HFFc6 (cell line): ENCODE measurements at regions not wholly inside any gene's neighbourhood (a gene's known extent, or its start where the extent isn't known, plus 50 kb on each side); places are given as distances from the start of the nearest gene placed in this dataset.
A peak's percentile ranks its signal among the peaks of the same experiment; 100 is the strongest.
"Not testable (repeated sequence)": the region's sequence is repeated elsewhere in the genome, so short reads cannot be mapped to it uniquely, and the experiment has no call there.

Experiments
- DNase-seq: peaks from one replicate; pipeline ENCODE4 v3.0.0-alpha.2; 2018
- H3K27ac Mint-ChIP-seq: 2 replicates; pipeline ENCODE4 v1.8.0; 2020; ENCODE audit warnings: mild to moderate bottlenecking, mixed read lengths
- H3K27me3 Mint-ChIP-seq: 2 replicates; pipeline ENCODE4 v1.8.0; 2021; ENCODE audit warnings: mild to moderate bottlenecking, moderate library complexity, mixed read lengths; ENCODE audit not compliant: insufficient read depth
- H3K36me3 Mint-ChIP-seq: 2 replicates; pipeline ENCODE4 v1.8.0; 2021; ENCODE audit warnings: low read depth, mixed read lengths
- H3K4me1 Mint-ChIP-seq: 2 replicates; pipeline ENCODE4 v1.8.0; 2020; ENCODE audit warnings: low read depth, mixed read lengths
- H3K4me3 Mint-ChIP-seq: 2 replicates; pipeline ENCODE4 v1.8.0; 2020; ENCODE audit warnings: mild to moderate bottlenecking, moderate library complexity, mixed read lengths
- H3K9me3 Mint-ChIP-seq: 2 replicates; pipeline ENCODE4 v1.8.0; 2020; ENCODE audit warnings: mild to moderate bottlenecking, mixed read lengths
- TF ChIP-seq, protein P1 (sequence below): fragments of 200-600 bp; sonication (generic); IDR thresholded peaks from 2 replicates; pipeline ENCODE4 v1.5.0; 2021; ENCODE audit warnings: antibody characterized with exemption, mild to moderate bottlenecking

DNA sequence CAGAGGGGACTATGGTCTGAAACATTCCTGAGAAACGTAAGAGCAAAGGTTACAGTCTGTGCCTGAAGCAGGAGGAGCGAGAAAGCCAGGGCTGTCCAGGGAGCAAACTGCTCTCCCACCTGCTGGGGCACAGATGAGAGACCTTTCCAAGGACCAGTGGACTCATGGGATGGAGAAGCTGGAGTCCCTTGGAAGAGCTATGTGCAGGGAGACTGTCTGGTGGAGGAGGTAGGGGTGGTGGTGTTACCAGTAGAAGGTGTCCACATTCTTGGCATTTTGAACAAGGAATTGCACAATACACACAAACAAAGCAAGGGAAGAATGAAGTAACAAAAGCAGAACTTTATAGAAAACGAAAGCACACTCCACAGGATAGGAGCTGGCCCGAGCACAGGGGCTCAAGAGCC lies 97.9 kb upstream of the CYRIA start:
- no peak for DNase-seq
- no peak overlapping the region for H3K4me3 Mint-ChIP-seq
- TF ChIP-seq, protein P1, sequence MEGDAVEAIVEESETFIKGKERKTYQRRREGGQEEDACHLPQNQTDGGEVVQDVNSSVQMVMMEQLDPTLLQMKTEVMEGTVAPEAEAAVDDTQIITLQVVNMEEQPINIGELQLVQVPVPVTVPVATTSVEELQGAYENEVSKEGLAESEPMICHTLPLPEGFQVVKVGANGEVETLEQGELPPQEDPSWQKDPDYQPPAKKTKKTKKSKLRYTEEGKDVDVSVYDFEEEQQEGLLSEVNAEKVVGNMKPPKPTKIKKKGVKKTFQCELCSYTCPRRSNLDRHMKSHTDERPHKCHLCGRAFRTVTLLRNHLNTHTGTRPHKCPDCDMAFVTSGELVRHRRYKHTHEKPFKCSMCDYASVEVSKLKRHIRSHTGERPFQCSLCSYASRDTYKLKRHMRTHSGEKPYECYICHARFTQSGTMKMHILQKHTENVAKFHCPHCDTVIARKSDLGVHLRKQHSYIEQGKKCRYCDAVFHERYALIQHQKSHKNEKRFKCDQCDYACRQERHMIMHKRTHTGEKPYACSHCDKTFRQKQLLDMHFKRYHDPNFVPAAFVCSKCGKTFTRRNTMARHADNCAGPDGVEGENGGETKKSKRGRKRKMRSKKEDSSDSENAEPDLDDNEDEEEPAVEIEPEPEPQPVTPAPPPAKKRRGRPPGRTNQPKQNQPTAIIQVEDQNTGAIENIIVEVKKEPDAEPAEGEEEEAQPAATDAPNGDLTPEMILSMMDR, result no peak
- no peaks in the 10 kb centered on the region for H3K36me3 Mint-ChIP-seq
- H3K27ac Mint-ChIP-seq, result no peak overlapping the region
- H3K27me3 Mint-ChIP-seq, result no peaks in the 10 kb centered on the region; the same call in 1 of the 2 replicates
- peaks cover 25% of the 10 kb centered on the region for H3K9me3 Mint-ChIP-seq
- no peaks in the 10 kb centered on the region for H3K4me1 Mint-ChIP-seq

DNA sequence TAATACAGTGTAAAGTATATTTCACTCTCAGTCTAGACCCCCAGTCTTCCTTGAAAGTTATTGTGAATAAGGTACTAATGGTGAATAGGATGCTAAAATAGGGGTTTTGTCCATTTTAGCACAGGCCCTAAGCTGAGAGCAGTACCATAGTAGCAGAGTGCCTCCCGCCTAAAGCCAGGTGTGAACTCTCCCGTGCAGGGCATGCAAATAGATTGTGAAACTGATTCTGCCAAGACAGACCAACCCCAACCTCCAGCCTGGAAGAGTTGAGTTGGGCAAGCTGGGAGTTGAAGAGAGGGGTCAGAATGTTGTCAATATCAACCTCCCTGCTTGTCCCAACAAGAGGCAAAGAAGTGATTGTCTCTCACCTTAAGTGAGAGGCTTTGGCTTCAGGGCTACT lies 97.4 kb upstream of the CYRIA start:
- Mint-ChIP-seq H3K4me3 (no peak overlapping the region), H3K27ac (no peak overlapping the region)
- TF ChIP-seq, protein P1, result no peak

DNA sequence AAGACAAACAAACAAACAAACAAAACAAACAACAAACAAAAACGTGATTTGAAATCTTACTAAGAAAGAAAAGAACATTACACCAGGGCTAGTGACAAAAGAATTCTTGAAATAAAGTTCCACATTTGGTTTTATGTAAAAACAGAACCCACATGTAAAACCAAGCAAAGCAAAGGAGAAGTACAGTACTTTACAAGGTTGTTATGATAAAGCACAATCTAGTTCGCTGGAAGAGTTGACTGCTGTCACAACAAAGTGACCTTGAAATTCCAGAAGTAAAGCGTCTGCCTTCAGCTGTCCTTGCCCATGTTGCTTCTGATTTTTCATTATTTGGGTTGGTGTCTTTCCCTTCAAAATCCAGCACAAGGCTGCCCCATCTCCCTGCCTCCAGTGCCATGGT lies 94.8 kb upstream of the CYRIA start:
- peaks cover 10% of the 10 kb centered on the region; the same call in 1 of the 2 replicates for H3K9me3 Mint-ChIP-seq
- peaks cover 3% of the 10 kb centered on the region; the same call in 1 of the 2 replicates for H3K27me3 Mint-ChIP-seq
- H3K4me1 Mint-ChIP-seq, result no peaks in the 10 kb centered on the region
- no peak for DNase-seq
- H3K27ac Mint-ChIP-seq, result no peak overlapping the region
- H3K4me3 Mint-ChIP-seq, result no peak overlapping the region
- TF ChIP-seq, protein P1, result no peak
- H3K36me3 Mint-ChIP-seq, result no peaks in the 10 kb centered on the region

More for the DNA sequence above, 97.4 kb upstream of the CYRIA start:
- Mint-ChIP-seq H3K9me3 (peaks cover 25% of the 10 kb centered on the region), H3K27me3 (no peaks in the 10 kb centered on the region; the same call in 1 of the 2 replicates), H3K4me1 (no peaks in the 10 kb centered on the region), H3K36me3 (no peaks in the 10 kb centered on the region)
- no peak for DNase-seq

DNA sequence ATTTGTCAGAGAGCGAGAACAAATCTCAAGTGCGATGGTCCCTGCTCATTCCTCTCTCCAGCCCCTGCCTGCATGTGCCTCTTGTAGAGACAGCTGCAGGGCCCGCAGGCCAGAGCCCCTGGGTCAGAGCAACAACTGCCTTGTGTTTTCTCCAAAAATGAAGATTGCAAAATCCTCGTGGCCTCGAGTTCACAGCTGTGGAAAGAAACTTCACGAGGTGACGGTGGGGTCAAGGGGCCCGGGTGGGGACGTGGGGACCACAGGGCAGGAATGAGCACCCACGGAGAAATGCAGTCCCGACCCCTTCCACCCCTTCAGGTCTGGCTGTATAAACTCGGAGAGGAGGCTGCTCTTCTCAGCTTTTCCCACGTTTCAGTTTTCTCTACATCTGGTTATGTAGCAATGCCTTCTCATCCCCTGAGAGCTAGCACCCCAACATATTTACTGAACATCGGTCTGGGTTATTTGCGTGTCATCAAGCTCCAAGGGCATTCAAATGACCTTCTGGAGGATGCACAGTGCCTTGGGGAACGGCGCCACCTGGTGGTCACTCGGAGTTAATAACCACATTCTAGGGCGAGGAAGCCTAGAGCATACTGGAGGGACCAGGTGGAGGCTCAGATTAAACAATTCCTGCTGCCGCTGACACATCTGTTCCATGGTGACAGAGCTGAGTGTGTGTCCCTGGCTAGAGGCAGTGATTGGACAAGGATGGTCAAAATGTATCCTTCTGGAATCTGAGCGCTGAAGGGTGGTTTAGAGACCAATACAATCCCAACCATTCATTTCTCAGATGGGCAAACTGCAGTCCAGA lies 91.4 kb upstream of the CYRIA start:
- H3K36me3 Mint-ChIP-seq, result no peaks in the 10 kb centered on the region
- no peaks in the 10 kb centered on the region for H3K4me1 Mint-ChIP-seq
- peak; percentile 4 for DNase-seq
- H3K27me3 Mint-ChIP-seq, result peaks cover 3% of the 10 kb centered on the region; the same call in 1 of the 2 replicates
- peaks cover 18% of the 10 kb centered on the region for H3K9me3 Mint-ChIP-seq
- H3K4me3 Mint-ChIP-seq, result no peak overlapping the region
- H3K27ac Mint-ChIP-seq, result no peak overlapping the region
- TF ChIP-seq, protein P1, result peak; percentile 86

DNA sequence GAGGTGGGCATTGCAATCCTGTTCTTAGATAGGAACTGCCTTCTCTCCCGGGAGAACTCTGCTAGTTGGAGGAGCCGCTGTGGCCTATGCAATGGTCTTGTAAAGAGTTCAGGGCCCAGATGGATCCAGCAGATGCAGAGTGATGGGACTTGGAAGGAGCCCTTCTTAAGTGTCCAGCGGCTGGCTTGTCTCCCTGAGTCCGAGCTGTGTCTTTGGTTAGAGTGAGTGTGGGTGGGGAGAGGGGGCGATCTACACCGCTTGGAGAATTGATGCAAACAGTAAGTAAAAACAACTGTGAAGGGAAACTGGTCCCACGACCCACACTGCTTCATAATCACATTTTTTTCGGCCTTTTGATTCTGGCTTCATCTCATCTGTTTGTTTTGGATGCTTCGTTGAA lies 89.8 kb upstream of the CYRIA start:
- Mint-ChIP-seq H3K36me3 (no peaks in the 10 kb centered on the region), H3K4me1 (no peaks in the 10 kb centered on the region), H3K9me3 (peaks cover 19% of the 10 kb centered on the region), H3K4me3 (no peak overlapping the region), H3K27me3 (peaks cover 3% of the 10 kb centered on the region; the same call in 1 of the 2 replicates), H3K27ac (no peak overlapping the region)
- TF ChIP-seq, protein P1, result no peak
- DNase-seq, result no peak

DNA sequence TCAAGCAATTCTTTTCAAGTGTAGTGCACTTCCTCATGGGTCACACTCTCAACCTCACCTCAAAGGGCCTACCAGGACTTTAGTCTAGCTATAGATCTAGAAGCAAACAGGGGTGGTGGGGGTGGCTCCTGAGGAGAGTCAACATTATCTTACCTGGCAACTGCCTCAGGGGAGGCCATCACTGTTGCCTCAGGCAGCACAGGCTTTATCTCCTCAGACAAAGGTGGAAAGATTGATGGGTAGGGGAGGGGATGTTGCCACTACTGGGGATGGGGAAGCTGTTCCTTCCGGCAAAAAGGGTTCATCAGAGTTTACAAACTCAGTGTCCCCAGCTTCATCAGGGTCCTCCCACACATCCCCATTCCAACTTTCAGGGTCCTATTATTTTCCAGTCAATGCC lies 87.4 kb upstream of the CYRIA start:
- H3K36me3 Mint-ChIP-seq, DNase-seq, H3K27ac Mint-ChIP-seq, H3K4me1 Mint-ChIP-seq, H3K27me3 Mint-ChIP-seq, H3K4me3 Mint-ChIP-seq: not testable (repeated sequence)
- H3K9me3 Mint-ChIP-seq, result peaks cover 30% of the 10 kb centered on the region

DNA sequence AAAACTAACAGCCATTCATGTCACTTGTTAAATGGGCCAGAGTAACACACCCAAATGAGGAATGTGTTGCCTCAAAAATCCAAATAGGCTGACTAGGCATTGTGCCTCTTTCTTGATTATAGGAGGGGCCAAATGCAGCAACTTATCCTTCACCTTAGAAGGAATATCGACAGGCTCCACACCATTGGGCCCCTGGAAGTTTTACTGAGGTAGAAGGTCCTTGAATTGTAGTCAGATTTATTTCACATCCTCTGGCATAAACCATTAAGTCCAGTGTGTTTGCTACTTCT lies 85.2 kb upstream of the CYRIA start:
- not testable (repeated sequence) for H3K36me3 Mint-ChIP-seq, H3K4me1 Mint-ChIP-seq, H3K4me3 Mint-ChIP-seq, H3K27ac Mint-ChIP-seq, DNase-seq, H3K27me3 Mint-ChIP-seq
- H3K9me3 Mint-ChIP-seq, result peaks cover 45% of the 10 kb centered on the region
